H1 (cell line): ENCODE measurements at regions not wholly inside any gene's neighbourhood (a gene's known extent, or its start where the extent isn't known, plus 50 kb on each side); places are given as distances from the start of the nearest gene placed in this dataset.

Experiments
- CREB1 ChIP-seq: IDR thresholded peaks from 2 replicates; pipeline ENCODE4 v1.6.1; 2012; ENCODE audit warnings: inconsistent platforms
- KDM1A ChIP-seq: fragments of 200-600, 300-600 bp; sonication (generic); IDR thresholded peaks from 2 replicates; pipeline ENCODE4 v1.7.1; 2016; ENCODE audit warnings: mild to moderate bottlenecking, low read length, borderline replicate concordance
- POLR2A ChIP-seq, 2 experiments: IDR thresholded peaks; 1 replicate in 1 of 2; 2 replicates in 1 of 2; pipeline ENCODE4 v1.6.1; 2011; ENCODE audit warnings: low read depth in 2 of 2, low read length in 2 of 2, mild to moderate bottlenecking in 2 of 2; ENCODE audit errors: control extremely low read depth in 1 of 2
- TF ChIP-seq, protein P1 (sequence below), 3 experiments: IDR thresholded peaks; 1 replicate in 2 of 3; 2 replicates in 1 of 3; pipeline versions ENCODE4 v1.5.1 to v1.6.1; 2011; ENCODE audit warnings: low read length in 3 of 3, mild to moderate bottlenecking in 3 of 3, inconsistent platforms in 2 of 3, low read depth in 1 of 3, moderate library complexity in 1 of 3; ENCODE audit not compliant: insufficient read depth in 1 of 3; ENCODE audit errors: control extremely low read depth in 1 of 3

DNA sequence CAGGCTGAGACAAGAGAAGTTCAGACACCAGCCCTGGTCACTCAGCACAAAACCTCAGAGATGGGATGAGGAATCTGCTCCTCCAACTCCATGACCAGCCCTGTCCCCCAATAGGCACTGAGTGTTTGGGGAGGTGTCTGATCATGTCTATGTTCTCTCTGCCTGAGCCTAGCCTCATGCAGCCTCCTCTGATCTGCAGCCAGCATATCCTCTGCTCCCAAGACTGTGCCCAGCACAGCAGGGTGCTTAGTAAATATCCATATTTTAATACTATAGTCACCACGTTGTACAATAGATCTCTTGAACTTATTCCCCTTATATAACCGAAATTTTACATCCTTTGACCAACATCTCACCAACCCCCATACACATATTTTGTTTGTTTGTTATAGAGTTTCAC is 202.9 kb downstream of the MATN1 start:
- TF ChIP-seq, protein P1, sequence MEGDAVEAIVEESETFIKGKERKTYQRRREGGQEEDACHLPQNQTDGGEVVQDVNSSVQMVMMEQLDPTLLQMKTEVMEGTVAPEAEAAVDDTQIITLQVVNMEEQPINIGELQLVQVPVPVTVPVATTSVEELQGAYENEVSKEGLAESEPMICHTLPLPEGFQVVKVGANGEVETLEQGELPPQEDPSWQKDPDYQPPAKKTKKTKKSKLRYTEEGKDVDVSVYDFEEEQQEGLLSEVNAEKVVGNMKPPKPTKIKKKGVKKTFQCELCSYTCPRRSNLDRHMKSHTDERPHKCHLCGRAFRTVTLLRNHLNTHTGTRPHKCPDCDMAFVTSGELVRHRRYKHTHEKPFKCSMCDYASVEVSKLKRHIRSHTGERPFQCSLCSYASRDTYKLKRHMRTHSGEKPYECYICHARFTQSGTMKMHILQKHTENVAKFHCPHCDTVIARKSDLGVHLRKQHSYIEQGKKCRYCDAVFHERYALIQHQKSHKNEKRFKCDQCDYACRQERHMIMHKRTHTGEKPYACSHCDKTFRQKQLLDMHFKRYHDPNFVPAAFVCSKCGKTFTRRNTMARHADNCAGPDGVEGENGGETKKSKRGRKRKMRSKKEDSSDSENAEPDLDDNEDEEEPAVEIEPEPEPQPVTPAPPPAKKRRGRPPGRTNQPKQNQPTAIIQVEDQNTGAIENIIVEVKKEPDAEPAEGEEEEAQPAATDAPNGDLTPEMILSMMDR (IDR thresholded peaks at IDR 0.05; ENCODE audit: control extremely low read depth in 1 of 3, insufficient read depth in 1 of 3, low read depth in 1 of 3, low read length in 3 of 3): no peak
- TF ChIP-seq POLR2A (IDR thresholded peaks at IDR 0.05; ENCODE audit: control extremely low read depth in 1 of 2, low read depth in 2 of 2, low read length in 2 of 2): no peak
- no peak for TF ChIP-seq KDM1A
- no peak for TF ChIP-seq CREB1
